RWPE2 (cell line): ENCODE measurements at regions not wholly inside any gene's neighbourhood (a gene's known extent, or its start where the extent isn't known, plus 50 kb on each side); places are given as distances from the start of the nearest gene placed in this dataset.

Experiments
- ATAC-seq: fragments of 200-7000 bp; cut with Tn5 transposase; 3 replicates; pipeline ENCODE4 v1.9.1; 2021; ENCODE audit warnings: low read depth
- DNase-seq: peaks from one replicate; pipeline ENCODE4 v3.0.0-alpha.2; 2020; ENCODE audit warnings: low spot score
- H3K27ac ChIP-seq: fragments of 450-650 bp; 2 replicates; pipeline ENCODE4 v1.5.1; 2017; ENCODE audit warnings: mild to moderate bottlenecking; ENCODE audit not compliant: poor library complexity, severe bottlenecking
- H3K27me3 ChIP-seq: fragments of 250-450 bp; sonication (Bioruptor Pico); 2 replicates; pipeline ENCODE4 v1.5.1; 2021; ENCODE audit warnings: mild to moderate bottlenecking, moderate library complexity; ENCODE audit not compliant: insufficient read depth, poor library complexity, severe bottlenecking
- H3K36me3 ChIP-seq: fragments of 250-450 bp; sonication (Bioruptor Pico); 2 replicates; pipeline ENCODE4 v1.5.1; 2020; ENCODE audit warnings: low read depth, mild to moderate bottlenecking, moderate library complexity
- H3K4me1 ChIP-seq: fragments of 250-450 bp; sonication (Bioruptor Pico); 2 replicates; pipeline ENCODE4 v1.5.1; 2021; ENCODE audit warnings: mild to moderate bottlenecking, moderate library complexity; ENCODE audit not compliant: insufficient read depth, poor library complexity, severe bottlenecking
- H3K4me3 ChIP-seq: fragments of 250-450 bp; sonication (Bioruptor Pico); 2 replicates; pipeline ENCODE4 v1.5.1; 2021; ENCODE audit warnings: mild to moderate bottlenecking, moderate library complexity; ENCODE audit not compliant: severe bottlenecking
- H3K9me3 ChIP-seq: fragments of 250-450 bp; sonication (Bioruptor Pico); 2 replicates; pipeline ENCODE4 v1.5.1; 2021; ENCODE audit warnings: mild to moderate bottlenecking, moderate library complexity; ENCODE audit not compliant: severe bottlenecking
- CTCF ChIP-seq: fragments of 450-650 bp; IDR thresholded peaks from one replicate; pipeline ENCODE4 v1.5.1; 2017; ENCODE audit warnings: mild to moderate bottlenecking, moderate library complexity; ENCODE audit not compliant: poor library complexity, severe bottlenecking

GRCh38 chr3:168558728-168559411, 463.1 kb upstream of the GOLIM4 start:
- ATAC-seq (no peak), DNase-seq (no peak)
- no peak for TF ChIP-seq CTCF
- Histone ChIP-seq H3K36me3 (no peaks in the 10 kb centered on the region), H3K9me3 (no peaks in the 10 kb centered on the region), H3K4me3 (no peak overlapping the region), H3K27me3 (no peaks in the 10 kb centered on the region), H3K4me1 (no peaks in the 10 kb centered on the region), H3K27ac (no peak overlapping the region)

DNA sequence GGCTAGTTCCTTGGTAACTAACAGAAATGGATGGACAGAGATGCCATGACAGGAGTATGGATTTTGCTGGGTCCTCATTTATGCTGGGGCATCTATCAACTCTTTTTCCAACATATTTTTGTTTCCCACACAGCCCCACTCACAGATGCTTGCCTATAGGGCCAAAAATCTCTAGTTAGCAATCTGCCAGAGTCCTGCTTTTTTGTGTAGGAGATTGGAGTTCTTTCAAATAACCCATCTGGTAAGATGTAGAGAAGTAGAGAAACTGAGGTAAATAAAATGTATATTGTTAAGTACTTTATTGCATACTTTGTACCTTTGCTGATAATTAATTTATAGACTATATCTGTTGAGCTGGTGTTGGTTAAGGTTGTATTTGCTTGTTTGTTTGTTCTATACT, 456.5 kb upstream of the GOLIM4 start:
- H3K27ac ChIP-seq, result no peak overlapping the region
- H3K36me3 ChIP-seq, result no peaks in the 10 kb centered on the region
- no peak overlapping the region for H3K4me3 ChIP-seq
- TF ChIP-seq CTCF, result no peak
- DNase-seq (no peak), ATAC-seq (no peak)
- no peaks in the 10 kb centered on the region for H3K27me3 ChIP-seq
- H3K4me1 ChIP-seq, result no peaks in the 10 kb centered on the region
- no peaks in the 10 kb centered on the region for H3K9me3 ChIP-seq

GRCh38 chr3:168548719-168549118, 453.0 kb upstream of the GOLIM4 start:
- Histone ChIP-seq H3K9me3 (no peaks in the 10 kb centered on the region), H3K27me3 (no peaks in the 10 kb centered on the region), H3K4me1 (no peaks in the 10 kb centered on the region), H3K27ac (no peak overlapping the region), H3K4me3 (no peak overlapping the region), H3K36me3 (no peaks in the 10 kb centered on the region)
- no peak for TF ChIP-seq CTCF
- no peak for DNase-seq
- no peak for ATAC-seq

DNA sequence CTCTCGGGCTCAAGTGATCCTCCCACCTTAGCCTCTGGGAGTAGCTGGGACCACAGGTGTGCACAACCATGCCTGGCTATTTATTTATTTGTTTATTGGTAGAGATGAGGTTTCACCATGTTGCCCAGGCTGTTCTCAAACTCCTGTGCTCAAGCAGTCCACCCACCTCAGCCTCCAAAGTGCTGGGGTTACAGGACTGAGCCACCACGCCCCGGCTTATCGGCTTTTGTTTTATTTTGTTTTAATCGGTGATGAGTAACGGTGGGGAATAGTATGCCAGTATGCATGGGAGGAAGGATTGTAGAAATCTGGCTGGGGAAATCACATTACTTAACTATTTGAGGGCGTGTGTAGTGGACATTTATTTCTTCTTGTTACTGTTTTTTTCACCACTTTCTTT, 451.0 kb upstream of the GOLIM4 start:
- DNase-seq (no peak), ATAC-seq (no peak)
- Histone ChIP-seq H3K4me3 (no peak overlapping the region), H3K4me1 (no peaks in the 10 kb centered on the region), H3K36me3 (no peaks in the 10 kb centered on the region), H3K9me3 (no peaks in the 10 kb centered on the region), H3K27ac (no peak overlapping the region), H3K27me3 (no peaks in the 10 kb centered on the region)
- no peak for TF ChIP-seq CTCF

DNA sequence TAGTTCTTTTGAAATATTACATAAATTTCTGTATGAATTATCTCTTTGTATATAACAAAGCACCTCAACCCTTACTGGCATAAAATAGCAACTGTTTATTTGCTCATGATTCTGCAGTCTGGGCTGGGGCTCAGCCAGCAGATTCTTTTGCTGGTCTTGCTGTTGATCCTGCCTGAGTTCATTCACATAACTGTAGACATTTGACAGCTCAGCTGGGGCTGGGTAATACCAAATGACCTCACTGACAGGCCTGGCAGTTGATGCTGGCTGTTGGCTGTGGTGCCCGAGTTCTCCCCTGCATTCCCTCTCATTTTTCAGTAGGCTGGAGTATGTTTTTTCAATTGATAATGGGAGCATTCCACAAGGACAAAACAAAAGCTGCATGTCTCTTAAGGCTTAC, 449.9 kb upstream of the GOLIM4 start:
- H3K27me3 ChIP-seq, result no peaks in the 10 kb centered on the region
- H3K36me3 ChIP-seq, result no peaks in the 10 kb centered on the region
- no peak overlapping the region for H3K27ac ChIP-seq
- no peak for DNase-seq
- no peaks in the 10 kb centered on the region for H3K9me3 ChIP-seq
- TF ChIP-seq CTCF, result no peak
- no peaks in the 10 kb centered on the region for H3K4me1 ChIP-seq
- ATAC-seq, result no peak
- no peak overlapping the region for H3K4me3 ChIP-seq
